ENCODE measurements at regions not wholly inside any gene's neighbourhood (a gene's known extent, or its start where the extent isn't known, plus 50 kb on each side); places are given as distances from the start of the nearest gene placed in this dataset.

GRCh38 chr4:33537527-33537926 is 2706.8 kb downstream of the ARAP2 start:
- TF ChIP-seq CTCF (IDR thresholded peaks at IDR 0.05 in 4 of 5, conservative IDR thresholded peaks at IDR 0.05 in 1 of 5) (no peak), POLR2A (IDR thresholded peaks at IDR 0.05) (no peak)
